DOHH2 (cell line): ENCODE measurements at regions not wholly inside any gene's neighbourhood (a gene's known extent, or its start where the extent isn't known, plus 50 kb on each side); places are given as distances from the start of the nearest gene placed in this dataset.

Experiments
- CTCF ChIP-seq: fragments of 200-600 bp; sonication (generic); IDR thresholded peaks from one replicate; pipeline ENCODE4 v1.5.1; 2014; ENCODE audit warnings: antibody characterized with exemption, mild to moderate bottlenecking, low read depth, low read length; ENCODE audit not compliant: poor library complexity, severe bottlenecking
- EZH2phosphoT487 ChIP-seq: fragments of 200-600 bp; sonication (generic); IDR thresholded peaks from 2 replicates; pipeline ENCODE4 v1.6.1; 2017; ENCODE audit warnings: borderline replicate concordance, mild to moderate bottlenecking, antibody characterized with exemption, low read length, moderate library complexity, mixed read lengths

GRCh38 chr6:62903266-62903665 lies 308.0 kb upstream of the FKBP1C start:
- TF ChIP-seq EZH2phosphoT487 (no peak), CTCF (no peak)
